NCI-H2107 treated with DMSO at 0.1 percent for 48 hours (cell line): ENCODE measurements at regions not wholly inside any gene's neighbourhood (a gene's known extent, or its start where the extent isn't known, plus 50 kb on each side); places are given as distances from the start of the nearest gene placed in this dataset.
"Not testable (repeated sequence)": the region's sequence is repeated elsewhere in the genome, so short reads cannot be mapped to it uniquely, and the experiment has no call there.

Experiments used
- DNase-seq: peaks from one replicate; lab custom pipeline; 2025; ENCODE audit not compliant: unreplicated experiment; lab: John Stamatoyannopoulos, UW

DNA sequence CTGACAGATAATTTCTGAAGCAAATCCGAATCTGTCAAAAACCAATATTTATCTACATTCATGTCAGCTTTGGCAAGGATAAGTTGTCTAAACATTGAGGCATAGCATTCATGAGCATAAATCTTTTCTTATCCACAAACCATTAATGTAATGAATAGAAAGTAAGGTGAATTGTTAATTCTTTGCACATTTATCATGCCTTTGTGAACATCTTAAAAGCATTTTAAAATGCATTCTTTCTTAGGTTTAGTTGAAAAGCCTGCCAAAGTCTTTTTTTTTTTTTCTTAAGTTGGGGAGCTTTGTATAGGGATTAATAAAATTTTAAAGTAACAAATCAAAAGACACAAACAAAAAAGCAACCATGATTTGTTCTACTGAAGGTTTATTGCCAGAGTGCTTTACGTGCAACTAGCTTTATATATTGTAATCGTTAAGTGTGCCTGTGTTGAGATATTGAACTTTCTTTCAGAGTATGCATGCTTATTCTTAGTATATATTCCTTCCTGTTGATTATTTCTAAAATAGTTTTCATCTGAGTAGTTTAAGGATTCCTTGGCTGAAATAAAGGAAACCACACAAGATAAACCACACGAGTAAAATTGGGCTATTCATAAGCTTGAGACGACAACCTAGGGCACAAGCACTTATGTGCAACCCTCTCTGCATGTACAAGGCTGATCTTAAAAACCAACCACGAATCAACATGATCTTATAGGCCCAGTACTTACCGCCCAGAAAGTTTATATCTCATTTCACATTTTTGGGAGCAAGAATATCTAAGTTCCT lies 1110.9 kb upstream of the CNTN5 start:
- DNase-seq, result no peak

DNA sequence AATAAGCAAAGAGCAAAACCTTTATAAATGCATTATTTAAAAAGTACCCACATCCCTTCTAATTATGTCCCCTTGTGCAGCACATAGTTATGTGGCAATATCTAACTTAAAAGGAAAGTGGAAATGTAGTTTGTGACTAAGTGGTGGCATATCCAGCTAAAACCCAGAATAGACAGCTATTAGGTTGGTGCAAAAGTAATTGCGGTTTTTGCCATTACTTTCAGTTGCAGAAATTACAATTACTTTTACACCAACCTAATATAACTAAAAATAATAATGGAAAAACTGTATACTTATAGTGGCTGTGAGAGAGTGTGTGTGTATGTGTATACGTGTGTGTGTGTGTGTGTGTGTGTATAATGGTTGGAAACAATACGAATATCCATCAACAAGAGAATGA lies 1108.1 kb upstream of the CNTN5 start:
- no peak for DNase-seq

DNA sequence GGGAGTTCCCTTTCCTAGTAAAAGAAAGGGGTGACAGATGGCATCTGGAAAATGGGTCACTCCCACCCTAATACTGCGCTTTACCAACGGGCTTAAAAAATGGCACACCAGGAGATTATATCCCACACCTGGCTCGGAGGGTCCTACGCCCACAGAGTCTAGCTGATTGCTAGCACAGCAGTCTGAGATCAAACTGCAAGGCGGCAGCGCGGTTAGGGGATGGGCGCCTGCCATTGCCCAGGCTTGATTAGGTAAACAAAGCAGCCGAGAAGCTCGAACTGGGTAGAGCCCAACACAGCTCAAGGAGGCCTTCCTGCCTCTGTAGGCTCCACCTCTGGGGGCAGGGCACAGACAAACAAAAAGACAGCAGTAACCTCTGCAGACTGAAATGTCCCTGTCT lies 1097.8 kb upstream of the CNTN5 start:
- not testable (repeated sequence) for DNase-seq

DNA sequence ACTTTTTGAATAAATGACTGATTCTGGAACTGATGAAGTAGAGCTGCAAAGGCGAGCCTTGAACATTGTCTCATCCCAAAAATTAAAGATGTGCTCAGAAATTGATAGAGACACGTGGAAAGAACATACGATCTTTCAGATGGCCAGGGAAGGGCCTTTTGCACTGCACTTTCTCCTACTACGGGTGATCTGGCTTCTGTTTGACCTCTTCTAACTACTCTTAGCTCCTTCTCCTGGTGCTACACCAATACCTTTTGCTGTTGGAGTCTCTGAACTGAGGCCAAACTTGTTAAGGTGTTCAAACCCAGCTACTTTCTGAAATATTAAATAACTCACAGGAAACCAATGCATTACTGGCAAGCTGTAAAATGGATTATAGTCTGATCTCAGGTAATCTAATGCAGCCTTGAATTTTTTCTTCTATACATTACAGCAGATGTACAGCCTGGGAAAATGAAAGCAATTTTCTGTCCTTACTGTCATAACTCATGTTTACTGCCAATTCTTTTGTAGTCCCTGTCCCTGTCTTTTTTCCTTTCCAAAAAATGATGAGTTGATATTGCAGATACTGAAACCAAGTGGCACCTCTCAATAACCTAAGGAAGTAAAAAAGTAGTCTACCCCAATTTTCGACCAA lies 1086.1 kb upstream of the CNTN5 start:
- no peak for DNase-seq

DNA sequence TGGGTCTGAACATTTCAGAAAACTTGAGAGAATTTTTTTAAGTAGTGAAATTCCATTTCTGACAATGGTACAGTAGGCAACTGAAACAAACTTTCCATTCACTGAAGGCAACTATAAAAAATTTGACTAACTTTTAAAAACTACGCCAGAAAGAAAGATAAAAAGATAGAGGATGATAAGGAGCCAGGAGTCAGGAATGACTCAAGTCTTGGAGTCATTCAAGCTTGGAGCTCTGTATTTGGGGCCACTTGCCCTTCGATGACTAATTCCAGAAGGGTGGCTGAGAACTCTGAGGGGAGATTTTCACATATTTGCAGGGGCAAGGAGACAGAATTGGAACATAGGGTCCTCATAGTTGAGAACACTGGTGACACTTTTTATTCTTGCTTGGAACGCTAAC lies 1083.2 kb upstream of the CNTN5 start:
- DNase-seq, result no peak

DNA sequence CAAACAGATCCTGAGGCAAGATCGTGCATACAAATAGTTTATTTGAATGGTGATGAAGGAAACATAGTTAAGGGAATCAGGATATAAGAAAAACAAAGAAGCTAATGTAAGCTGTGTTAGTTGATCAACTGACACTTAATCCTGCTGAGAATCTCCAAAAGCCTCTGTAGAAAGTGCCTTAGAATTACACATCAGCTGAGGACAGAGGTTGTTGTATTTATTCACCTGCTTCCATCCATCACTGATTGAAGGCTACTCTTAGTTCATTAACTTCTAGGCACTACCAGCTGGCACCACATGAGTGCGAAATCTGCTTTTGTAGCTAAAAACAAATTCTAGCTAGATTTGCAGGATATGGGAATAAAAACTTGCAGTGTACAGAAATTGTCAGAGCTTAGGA lies 1082.0 kb upstream of the CNTN5 start:
- no peak for DNase-seq

DNA sequence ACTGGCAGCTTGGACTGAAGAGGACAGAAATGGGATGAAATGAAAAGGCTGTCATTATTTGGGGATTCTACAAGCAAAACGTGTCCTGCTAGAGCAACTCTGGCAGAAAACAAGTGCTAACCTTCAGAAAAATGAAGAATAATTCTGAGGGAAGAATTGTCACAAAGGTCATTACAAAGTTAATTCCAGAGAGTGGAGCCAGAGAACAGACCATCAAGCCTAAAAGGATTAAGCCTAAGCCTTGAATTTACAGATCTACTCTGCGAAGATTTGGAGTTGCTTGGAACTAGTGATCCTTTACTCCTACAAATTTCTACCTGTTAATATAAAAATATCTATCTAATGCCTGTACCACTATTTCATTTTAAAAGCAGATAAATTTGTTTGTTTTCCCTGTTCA lies 1077.3 kb upstream of the CNTN5 start:
- no peak for DNase-seq

DNA sequence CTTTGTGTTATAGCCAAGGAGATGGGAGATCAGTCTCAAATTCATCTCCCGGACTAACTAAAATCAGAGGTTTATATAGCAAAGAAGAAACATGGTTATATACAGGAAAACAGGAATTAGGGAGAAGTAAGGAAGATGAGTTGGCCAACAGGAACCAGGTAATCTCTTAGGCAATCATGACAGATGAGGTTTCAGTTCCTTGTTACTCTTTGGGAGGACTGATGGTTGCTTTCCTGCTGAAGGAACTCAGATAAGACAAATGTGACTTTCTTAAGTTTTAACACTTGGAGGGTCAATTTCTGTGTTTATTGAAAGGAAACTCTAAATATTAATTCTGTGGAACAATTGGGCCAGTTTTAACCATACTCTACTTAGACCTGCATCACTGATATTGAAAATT lies 1072.0 kb upstream of the CNTN5 start:
- no peak for DNase-seq

DNA sequence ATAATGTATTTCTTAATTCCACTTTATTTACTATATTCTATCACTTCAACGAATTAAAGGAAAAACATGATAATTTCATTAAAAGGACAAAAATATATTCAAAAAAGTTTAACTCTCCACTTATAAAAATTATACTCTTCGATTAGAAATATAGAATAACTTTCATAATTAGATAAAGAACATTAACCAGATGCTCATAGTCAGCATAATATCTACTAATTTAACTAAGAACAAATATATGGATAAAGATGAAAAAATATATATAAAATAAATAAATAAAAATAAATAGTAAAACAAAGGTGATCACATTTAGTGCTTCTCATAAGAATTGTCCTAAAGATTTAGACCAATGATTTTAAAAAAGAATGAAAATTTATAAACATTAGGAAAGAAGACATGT lies 1065.2 kb upstream of the CNTN5 start:
- DNase-seq, result no peak

DNA sequence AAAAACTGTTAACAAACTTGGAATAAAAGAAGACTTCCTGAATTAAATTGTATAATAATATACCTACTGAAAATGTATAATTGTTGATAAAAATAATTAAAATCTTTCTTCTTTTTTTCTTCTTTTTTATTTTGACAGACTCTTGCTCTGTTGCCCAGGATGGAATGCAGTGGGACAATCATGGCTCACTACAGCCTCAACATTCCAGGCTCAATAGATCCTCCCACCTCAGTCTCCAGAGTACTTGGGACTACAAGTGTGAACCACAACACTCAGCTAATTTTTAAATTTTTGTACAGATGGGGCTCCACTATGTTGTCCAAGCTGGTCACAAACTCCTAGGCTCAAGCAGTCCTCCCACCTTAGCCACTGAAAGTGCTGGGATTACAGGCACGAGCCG lies 1063.8 kb upstream of the CNTN5 start:
- DNase-seq, result no peak

DNA sequence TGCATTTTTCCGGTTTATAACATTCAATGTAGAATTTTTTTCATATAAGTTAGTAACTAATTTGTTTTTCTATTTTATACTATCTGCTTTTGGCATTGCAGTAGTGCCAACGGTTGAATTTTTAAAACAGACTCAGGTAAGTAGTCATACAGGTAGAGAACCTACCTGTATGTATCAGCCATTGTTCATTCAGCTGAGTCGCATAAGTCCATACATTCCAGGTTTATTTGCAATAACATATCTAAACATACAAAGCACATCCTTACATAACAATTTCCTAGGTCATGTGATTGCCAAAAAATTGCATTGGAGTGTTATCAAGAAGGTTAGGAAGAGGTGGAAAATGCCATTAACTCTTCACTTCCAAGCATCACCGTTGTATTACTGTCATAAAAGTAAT lies 1059.3 kb upstream of the CNTN5 start:
- no peak for DNase-seq

DNA sequence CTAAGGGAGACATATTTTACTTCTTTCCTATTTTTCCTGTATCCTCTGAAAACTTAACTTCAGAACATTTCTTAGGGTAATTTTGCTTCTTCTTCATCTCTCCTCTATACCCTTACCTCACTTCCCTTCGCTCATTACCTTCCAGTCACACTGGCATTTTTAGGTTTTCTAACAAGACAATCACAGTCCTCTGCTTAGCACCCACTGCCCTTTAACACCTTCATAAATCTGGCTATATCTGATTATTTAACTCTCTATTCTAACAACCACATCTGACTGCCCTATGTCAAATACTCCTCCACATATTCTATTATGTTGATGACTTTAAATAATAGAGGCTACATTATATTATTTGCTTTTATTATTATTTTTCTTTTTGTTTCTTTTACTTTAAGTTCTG lies 1058.0 kb upstream of the CNTN5 start:
- DNase-seq, result no peak

DNA sequence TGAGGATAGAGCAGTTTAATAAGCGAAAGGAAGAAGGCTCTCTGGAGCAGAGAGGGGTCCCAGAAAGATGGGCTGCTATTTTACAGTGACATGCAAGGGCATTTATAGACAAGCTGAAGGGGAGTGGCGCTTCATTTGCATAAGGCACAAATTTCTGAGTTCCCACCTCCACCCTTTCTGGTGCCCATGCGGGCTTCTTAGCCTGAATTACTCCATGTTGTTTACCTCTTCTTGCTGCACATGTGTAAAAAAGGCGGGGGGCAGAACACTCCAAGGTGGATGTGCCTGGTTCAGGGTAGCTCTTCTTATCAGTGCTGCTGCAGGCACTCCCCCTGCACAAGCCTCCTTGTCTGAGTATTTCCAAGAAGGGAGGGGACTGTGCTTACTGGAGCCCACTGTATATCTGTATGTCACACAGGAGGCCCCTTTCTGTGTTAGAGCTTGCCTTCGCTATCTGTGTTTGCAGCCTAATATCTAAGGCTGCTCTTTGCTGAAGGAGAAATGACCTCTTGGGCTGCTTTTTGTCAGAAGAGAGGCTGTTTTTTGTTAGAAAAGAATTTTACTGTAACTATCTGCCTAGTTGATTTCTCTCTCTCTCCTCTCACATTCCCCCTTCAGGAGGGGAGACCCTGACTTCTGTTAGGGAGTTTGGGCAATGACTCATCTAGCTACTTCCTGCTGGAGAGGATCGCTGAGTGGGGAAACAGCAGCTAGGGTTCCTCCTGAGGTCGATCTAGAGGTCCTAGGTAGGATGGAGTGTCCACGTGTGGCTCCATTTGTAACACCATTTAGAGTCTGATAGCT lies 1057.0 kb upstream of the CNTN5 start:
- DNase-seq, result no peak

DNA sequence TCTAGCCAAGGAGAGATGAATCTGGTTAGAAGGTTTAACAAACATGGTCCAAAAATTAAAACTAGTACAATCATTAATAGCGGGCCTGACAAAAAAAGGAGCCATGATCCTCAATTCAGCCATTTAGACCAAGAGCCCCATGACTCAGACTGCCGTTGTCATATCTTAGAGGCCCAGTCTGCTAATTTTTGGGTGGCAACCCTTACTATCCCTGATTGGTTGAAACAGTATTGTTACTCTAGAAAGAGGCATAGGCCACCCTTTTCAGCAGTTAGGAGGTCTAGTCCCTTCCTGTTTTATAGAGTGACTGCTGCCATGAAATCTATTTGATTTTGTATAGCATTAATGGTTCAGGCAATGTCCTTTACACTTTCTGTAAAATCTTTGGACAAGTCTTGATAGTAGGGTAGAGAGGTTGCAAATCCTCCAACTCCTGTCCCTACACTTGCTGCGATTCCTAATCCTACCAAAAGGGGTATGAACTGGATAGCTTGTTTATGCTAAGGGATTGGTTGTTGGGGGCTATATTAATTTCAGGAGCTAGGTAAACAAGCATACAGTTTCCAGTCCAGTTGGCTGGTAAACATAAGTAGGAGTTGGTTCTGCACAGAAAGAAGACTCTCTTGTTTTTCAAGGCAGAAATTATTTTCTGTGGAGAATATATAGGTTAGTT lies 1056.3 kb upstream of the CNTN5 start:
- no peak for DNase-seq

DNA sequence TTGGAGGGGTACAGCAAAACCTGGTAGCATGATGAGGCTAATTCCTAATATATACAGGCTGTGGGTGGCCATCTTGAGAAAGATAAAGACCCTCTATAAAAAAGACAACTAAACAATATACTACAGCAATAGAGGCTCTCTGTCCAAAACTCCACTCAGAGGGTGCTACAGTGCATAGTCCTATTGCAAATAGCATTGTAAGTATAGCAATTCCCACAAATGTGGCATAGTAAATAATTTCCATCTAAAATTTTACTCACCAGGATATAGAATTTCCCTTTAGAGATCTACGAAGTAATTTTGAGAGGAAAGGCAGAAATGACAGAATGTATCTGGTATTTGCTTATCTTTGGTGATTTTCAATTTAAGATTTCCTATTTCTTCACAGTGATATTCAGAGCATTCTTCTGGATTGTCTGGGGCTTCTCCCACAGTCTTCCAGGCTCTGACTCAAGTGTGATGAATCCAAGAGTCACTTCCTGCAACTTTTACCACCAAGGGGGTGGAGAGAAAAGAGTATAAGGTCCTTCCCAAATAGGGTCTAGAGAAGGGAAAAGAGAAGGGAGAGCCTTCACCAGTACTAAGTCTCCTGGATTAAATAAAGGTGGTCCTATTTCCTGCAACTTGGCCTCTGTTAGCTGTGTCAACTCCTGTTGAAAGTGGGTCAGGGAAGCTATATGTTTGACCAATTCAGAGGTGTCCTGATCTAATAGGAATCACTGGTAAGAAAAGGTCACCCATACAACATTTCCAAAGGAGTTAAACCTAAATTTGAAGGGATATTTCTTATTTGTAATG lies 1054.7 kb upstream of the CNTN5 start:
- no peak for DNase-seq

DNA sequence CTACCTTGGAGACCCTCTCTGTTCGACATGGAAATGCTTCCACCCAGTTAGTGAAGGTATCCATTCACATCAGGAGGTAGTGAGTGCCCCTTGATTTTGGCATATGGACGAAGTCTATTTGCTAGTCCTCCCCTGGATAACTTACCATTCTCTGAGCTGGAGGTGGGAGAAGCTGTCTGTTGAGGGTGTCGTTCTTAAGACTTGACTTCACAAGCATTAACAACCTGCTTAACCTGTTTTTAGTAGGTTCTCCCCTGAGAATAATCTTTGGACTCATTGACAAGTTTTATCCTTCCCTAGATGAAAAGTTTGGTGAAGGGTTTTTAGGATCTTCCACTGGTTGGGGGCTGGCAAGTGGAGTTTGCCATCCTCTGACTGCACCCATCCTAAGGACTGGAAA lies 1053.8 kb upstream of the CNTN5 start:
- no peak for DNase-seq

DNA sequence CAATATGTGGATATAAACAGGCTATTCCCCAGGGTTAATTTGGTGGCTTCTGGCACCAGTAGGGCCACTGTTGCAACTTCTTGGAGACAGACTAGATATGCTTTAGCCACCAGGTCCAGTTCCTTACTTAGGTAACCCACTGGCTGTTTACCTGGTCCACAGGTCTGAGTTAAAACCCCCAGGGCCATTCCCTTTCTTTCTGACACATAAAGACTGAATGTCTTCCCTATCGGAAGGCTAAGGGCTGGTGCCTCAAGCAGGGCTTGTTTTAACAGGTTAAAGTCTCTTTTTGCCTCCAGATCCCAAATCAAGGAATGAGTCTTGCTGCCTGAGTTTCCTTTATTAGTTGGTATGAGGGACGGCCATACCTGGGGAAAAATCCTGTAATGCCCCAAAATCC lies 1052.7 kb upstream of the CNTN5 start:
- DNase-seq, result no peak

DNA sequence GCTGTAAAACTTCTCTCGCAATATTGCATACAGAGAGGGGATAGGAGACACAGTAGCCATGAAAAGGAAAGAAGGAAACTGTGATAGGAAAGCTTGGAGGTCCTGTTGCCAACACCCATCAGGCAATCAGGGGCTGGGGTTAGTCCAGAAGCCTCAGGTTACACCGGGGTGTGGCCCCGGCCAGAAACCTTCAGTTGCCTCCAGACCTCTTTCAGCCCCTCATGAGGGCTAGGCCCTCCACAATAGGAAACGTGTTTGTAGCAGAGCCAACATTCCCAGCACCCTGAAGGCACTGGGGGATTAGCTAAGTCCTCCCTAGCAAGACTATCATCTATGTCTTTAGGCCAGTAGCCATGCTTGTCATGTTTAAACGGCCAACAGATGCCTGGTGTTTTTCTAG lies 1048.0 kb upstream of the CNTN5 start:
- no peak for DNase-seq

DNA sequence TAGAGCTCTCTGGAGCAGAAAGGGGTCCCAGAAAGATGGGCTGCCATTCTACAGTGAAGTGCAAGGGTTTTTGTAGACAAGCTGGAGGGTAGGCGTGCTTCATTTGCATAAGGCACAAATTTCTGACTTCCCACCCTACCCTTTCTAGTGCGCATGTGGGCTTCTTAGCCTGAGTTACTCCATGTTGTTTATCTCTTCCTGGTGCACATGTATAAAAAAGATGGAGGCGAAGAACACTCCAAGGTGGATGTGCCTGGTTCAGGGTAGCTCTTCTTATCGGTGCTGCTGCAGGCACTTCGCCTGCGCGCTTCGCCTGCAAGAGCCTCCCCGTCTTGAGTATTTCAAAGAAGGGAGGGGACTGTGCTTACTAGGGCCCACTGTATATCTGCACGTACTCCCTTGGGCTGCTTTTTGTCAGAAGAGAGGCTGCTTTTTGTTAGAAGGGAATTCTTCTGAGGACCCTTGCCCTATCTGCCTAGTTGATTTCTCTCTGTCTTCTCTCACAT lies 1047.3 kb upstream of the CNTN5 start:
- no peak for DNase-seq

DNA sequence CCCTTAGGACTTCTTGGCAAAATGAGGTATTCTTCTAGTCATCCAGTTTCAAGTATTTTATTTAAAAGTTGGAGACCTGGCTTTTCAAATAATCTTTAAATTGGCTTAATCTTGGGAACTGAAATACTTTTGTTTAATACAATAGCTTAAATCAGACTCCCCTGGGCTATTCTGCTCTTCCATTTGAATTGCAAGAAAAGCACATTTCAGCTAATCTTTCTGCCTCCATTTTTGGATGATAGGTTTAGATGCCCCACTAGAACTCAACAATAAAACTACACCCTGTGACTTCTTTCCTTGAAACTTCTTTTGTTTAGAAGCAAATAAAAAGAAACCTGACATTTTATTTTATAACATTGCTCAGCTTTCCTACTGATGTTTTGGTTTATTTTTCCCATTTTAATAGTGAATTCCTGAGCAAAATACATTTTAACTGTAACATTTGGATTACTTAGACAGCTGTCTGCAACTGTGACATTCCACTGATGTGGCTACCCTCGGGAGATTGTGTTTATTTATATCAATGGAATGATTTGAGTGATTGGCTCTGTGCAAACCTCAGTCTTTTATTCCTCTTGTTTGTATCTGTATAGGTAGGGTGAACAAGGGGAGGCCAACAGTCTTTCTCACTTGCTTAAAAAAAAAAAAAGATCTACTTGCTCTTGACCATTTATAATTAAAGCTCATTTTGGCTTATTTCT lies 1045.8 kb upstream of the CNTN5 start:
- DNase-seq, result no peak
